PC-3 (cell line): ENCODE measurements at regions not wholly inside any gene's neighbourhood (a gene's known extent, or its start where the extent isn't known, plus 50 kb on each side); places are given as distances from the start of the nearest gene placed in this dataset.
"Not testable (repeated sequence)": the region's sequence is repeated elsewhere in the genome, so short reads cannot be mapped to it uniquely, and the experiment has no call there.

ENCODE experiments used
- CTCF ChIP-seq: fragments of 300-600 bp; sonication (generic); conservative IDR thresholded peaks from 2 replicates; pipeline ENCODE4 v1.5.1; 2017; ENCODE audit warnings: antibody characterized with exemption, low read depth, mild to moderate bottlenecking, low read length
- EZH2 ChIP-seq: fragments of 300-600 bp; sonication (generic); IDR thresholded peaks from one replicate; pipeline ENCODE4 v1.6.1; 2017; ENCODE audit warnings: antibody characterized with exemption, mild to moderate bottlenecking, low read length; ENCODE audit not compliant: unreplicated experiment

- not testable (repeated sequence) for TF ChIP-seq CTCF, EZH2
Measured at GRCh38 chr2:44060286-44060685, 64.5 kb upstream of the LRPPRC start.
